ENCODE measurements at regions not wholly inside any gene's neighbourhood (a gene's known extent, or its start where the extent isn't known, plus 50 kb on each side); places are given as distances from the start of the nearest gene placed in this dataset.

GRCh38 chr4:130668859-130669258 is 1572.9 kb downstream of the C4orf33 start:
- Mint-ChIP-seq H3K27ac (ENCODE audit: unreplicated experiment) (no peak overlapping the region), H3K36me3 (ENCODE audit: unreplicated experiment) (no peaks in the 10 kb centered on the region), H3K27me3 (ENCODE audit: unreplicated experiment) (peaks cover 18% of the 10 kb centered on the region), H3K9me3 (ENCODE audit: unreplicated experiment) (no peaks in the 10 kb centered on the region), H3K4me3 (ENCODE audit: unreplicated experiment) (no peak overlapping the region), H3K4me1 (ENCODE audit: unreplicated experiment) (no peaks in the 10 kb centered on the region)
- no peak for DNase-seq (ENCODE audit: extremely low spot score, unreplicated experiment)
- no peak for TF ChIP-seq CTCF (IDR thresholded peaks at IDR 0.05)

GRCh38 chr4:130675266-130675665 is 1579.3 kb downstream of the C4orf33 start:
- Mint-ChIP-seq H3K27me3 (ENCODE audit: unreplicated experiment) (peaks cover 35% of the 10 kb centered on the region), H3K4me1 (ENCODE audit: unreplicated experiment) (no peaks in the 10 kb centered on the region), H3K9me3 (ENCODE audit: unreplicated experiment) (no peaks in the 10 kb centered on the region), H3K27ac (ENCODE audit: unreplicated experiment) (no peak overlapping the region), H3K4me3 (ENCODE audit: unreplicated experiment) (no peak overlapping the region), H3K36me3 (ENCODE audit: unreplicated experiment) (no peaks in the 10 kb centered on the region)
- TF ChIP-seq CTCF (IDR thresholded peaks at IDR 0.05) = no peak
- DNase-seq (ENCODE audit: extremely low spot score, unreplicated experiment) = no peak

GRCh38 chr4:130689181-130689580 is 1593.2 kb downstream of the C4orf33 start:
- no peaks in the 10 kb centered on the region for H3K4me1 Mint-ChIP-seq (ENCODE audit: unreplicated experiment)
- no peak for TF ChIP-seq CTCF (IDR thresholded peaks at IDR 0.05)
- H3K36me3 Mint-ChIP-seq (ENCODE audit: unreplicated experiment) = no peaks in the 10 kb centered on the region
- H3K9me3 Mint-ChIP-seq (ENCODE audit: unreplicated experiment) = no peaks in the 10 kb centered on the region
- H3K4me3 Mint-ChIP-seq (ENCODE audit: unreplicated experiment) = no peak overlapping the region
- DNase-seq (ENCODE audit: extremely low spot score, unreplicated experiment) = no peak
- peaks cover 6% of the 10 kb centered on the region for H3K27me3 Mint-ChIP-seq (ENCODE audit: unreplicated experiment)
- no peak overlapping the region for H3K27ac Mint-ChIP-seq (ENCODE audit: unreplicated experiment)

- peaks cover 10% of the 10 kb centered on the region for H3K27me3 Mint-ChIP-seq (ENCODE audit: unreplicated experiment)
- TF ChIP-seq CTCF (IDR thresholded peaks at IDR 0.05) = no peak
- DNase-seq (ENCODE audit: extremely low spot score, unreplicated experiment) = no peak
- no peaks in the 10 kb centered on the region for H3K9me3 Mint-ChIP-seq (ENCODE audit: unreplicated experiment)
- H3K4me1 Mint-ChIP-seq (ENCODE audit: unreplicated experiment) = no peaks in the 10 kb centered on the region
- H3K36me3 Mint-ChIP-seq (ENCODE audit: unreplicated experiment) = no peaks in the 10 kb centered on the region
- no peak overlapping the region for H3K27ac Mint-ChIP-seq (ENCODE audit: unreplicated experiment)
- H3K4me3 Mint-ChIP-seq (ENCODE audit: unreplicated experiment) = no peak overlapping the region
Measured at GRCh38 chr4:130698251-130698650, 1602.3 kb downstream of the C4orf33 start.

GRCh38 chr4:130699004-130699403 is 1603.1 kb downstream of the C4orf33 start:
- no peaks in the 10 kb centered on the region for H3K9me3 Mint-ChIP-seq (ENCODE audit: unreplicated experiment)
- no peak overlapping the region for H3K4me3 Mint-ChIP-seq (ENCODE audit: unreplicated experiment)
- H3K27ac Mint-ChIP-seq (ENCODE audit: unreplicated experiment) = no peak overlapping the region
- H3K27me3 Mint-ChIP-seq (ENCODE audit: unreplicated experiment) = peaks cover 10% of the 10 kb centered on the region
- DNase-seq (ENCODE audit: extremely low spot score, unreplicated experiment) = no peak
- no peaks in the 10 kb centered on the region for H3K4me1 Mint-ChIP-seq (ENCODE audit: unreplicated experiment)
- no peak for TF ChIP-seq CTCF (IDR thresholded peaks at IDR 0.05)
- no peaks in the 10 kb centered on the region for H3K36me3 Mint-ChIP-seq (ENCODE audit: unreplicated experiment)
